GM21576 (cell line): ENCODE measurements at regions not wholly inside any gene's neighbourhood (a gene's known extent, or its start where the extent isn't known, plus 50 kb on each side); places are given as distances from the start of the nearest gene placed in this dataset.
"Not testable (repeated sequence)": the region's sequence is repeated elsewhere in the genome, so short reads cannot be mapped to it uniquely, and the experiment has no call there.

Experiments
- ATAC-seq: cut with Tn5 transposase; IDR thresholded peaks from one replicate; pipeline ENCODE4 v1.9.1; 2021; ENCODE audit warnings: mild to moderate bottlenecking, moderate library complexity; ENCODE audit not compliant: unreplicated experiment

GRCh38 chr4:147219145-147219544 is 261.8 kb upstream of the EDNRA start:
- ATAC-seq, result no peak

GRCh38 chr4:147220833-147221232 is 260.1 kb upstream of the EDNRA start:
- ATAC-seq, result no peak

- no peak for ATAC-seq
These were observed 258.0 kb upstream of the EDNRA start for GRCh38 chr4:147222906-147223305.

- no peak for ATAC-seq
These were observed 257.3 kb upstream of the EDNRA start for GRCh38 chr4:147223576-147223975.

GRCh38 chr4:147236806-147237205 is 244.1 kb upstream of the EDNRA start:
- ATAC-seq, result no peak

- no peak for ATAC-seq
These were observed 236.1 kb upstream of the EDNRA start for GRCh38 chr4:147244786-147245185.

- ATAC-seq, result no peak
These were observed 234.8 kb upstream of the EDNRA start for GRCh38 chr4:147246096-147246495.

- ATAC-seq, result not testable (repeated sequence)
These were observed 234.4 kb upstream of the EDNRA start for GRCh38 chr4:147246528-147246927.

GRCh38 chr4:147247579-147247978 is 233.3 kb upstream of the EDNRA start:
- no peak for ATAC-seq

GRCh38 chr4:147250062-147250461 is 230.8 kb upstream of the EDNRA start:
- ATAC-seq, result no peak

- not testable (repeated sequence) for ATAC-seq
These were observed 225.6 kb upstream of the EDNRA start for GRCh38 chr4:147255268-147255667.

GRCh38 chr4:147259271-147259670 is 221.6 kb upstream of the EDNRA start:
- not testable (repeated sequence) for ATAC-seq

- ATAC-seq, result no peak
These were observed 196.6 kb upstream of the EDNRA start for GRCh38 chr4:147284256-147284835.

GRCh38 chr4:147284935-147285334 is 196.0 kb upstream of the EDNRA start:
- no peak for ATAC-seq

GRCh38 chr4:147285751-147286150 is 195.1 kb upstream of the EDNRA start:
- ATAC-seq, result no peak

- no peak for ATAC-seq
These were observed 193.9 kb upstream of the EDNRA start for GRCh38 chr4:147286846-147287587.

- ATAC-seq, result no peak
These were observed 193.4 kb upstream of the EDNRA start for GRCh38 chr4:147287588-147287890.

GRCh38 chr4:147288512-147288911 is 192.4 kb upstream of the EDNRA start:
- no peak for ATAC-seq

- no peak for ATAC-seq
These were observed 191.7 kb upstream of the EDNRA start for GRCh38 chr4:147289181-147289580.

- ATAC-seq, result not testable (repeated sequence)
These were observed 188.1 kb upstream of the EDNRA start for GRCh38 chr4:147292604-147293313.

GRCh38 chr4:147293314-147293677 is 187.6 kb upstream of the EDNRA start:
- not testable (repeated sequence) for ATAC-seq

GRCh38 chr4:147299205-147299604 is 181.7 kb upstream of the EDNRA start:
- ATAC-seq, result no peak
